ENCODE measurements at regions not wholly inside any gene's neighbourhood (a gene's known extent, or its start where the extent isn't known, plus 50 kb on each side); places are given as distances from the start of the nearest gene placed in this dataset.

DNA sequence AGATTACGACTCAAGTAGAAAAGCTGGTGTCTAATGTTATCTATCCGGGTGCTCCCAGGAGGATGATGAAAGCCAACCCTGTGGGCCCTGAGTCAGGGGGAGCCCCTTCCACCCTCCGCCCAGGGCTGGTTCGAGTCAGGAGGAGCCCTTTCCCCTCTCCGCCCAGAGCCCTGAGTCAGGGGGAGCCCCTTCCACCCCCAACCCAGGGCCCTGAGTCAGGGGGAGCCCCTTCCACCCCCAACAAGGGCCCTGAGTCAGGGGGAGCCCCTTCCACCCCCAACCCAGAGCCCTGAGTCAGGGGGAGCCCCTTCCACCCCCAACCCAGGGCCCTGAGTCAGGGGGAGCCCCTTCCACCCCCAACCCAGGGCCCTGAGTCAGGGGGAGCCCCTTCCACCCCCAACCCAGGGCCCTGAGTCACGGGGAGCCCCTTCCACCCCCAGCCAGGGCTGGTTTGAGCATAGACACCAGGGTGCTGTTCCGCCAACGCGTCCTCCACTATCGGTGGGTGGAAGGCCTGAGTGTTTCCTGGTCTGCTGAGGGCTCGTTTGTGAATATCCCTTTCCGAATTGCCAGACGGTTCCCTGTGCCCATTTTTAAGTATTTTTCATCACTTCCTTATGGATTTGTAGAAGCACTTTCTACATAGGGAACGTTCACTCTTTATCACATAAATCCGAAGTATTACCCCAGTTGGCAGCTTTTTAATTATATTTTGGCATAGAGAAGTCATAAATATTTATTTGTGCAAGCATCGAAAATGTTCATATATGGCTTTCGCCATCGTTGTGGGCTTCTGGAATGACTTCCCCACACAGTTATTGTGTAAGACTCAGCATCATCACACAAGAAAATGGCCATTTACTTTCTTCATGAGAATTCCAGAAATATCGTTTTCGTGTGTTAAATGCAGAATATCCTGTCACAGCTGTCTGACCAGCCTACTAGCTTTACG is 380.6 kb downstream of the BRD1 start:
- POLR2A ChIA-PET (ENCODE audit: unreplicated experiment): no interaction called here
- CTCF ChIA-PET: no interaction called here
- no peak for ATAC-seq
- H3K79me2 ChIP-seq (ENCODE audit: low read length): no peaks in the 10 kb centered on the region
- no peaks in the 10 kb centered on the region for H4K20me1 ChIP-seq (ENCODE audit: low read length)
- no TSS peak for BruUV-seq (replicated peaks)
- H3K36me3 ChIP-seq (ENCODE audit: low read depth, low read length): no peaks in the 10 kb centered on the region
- TF ChIP-seq, protein P1, sequence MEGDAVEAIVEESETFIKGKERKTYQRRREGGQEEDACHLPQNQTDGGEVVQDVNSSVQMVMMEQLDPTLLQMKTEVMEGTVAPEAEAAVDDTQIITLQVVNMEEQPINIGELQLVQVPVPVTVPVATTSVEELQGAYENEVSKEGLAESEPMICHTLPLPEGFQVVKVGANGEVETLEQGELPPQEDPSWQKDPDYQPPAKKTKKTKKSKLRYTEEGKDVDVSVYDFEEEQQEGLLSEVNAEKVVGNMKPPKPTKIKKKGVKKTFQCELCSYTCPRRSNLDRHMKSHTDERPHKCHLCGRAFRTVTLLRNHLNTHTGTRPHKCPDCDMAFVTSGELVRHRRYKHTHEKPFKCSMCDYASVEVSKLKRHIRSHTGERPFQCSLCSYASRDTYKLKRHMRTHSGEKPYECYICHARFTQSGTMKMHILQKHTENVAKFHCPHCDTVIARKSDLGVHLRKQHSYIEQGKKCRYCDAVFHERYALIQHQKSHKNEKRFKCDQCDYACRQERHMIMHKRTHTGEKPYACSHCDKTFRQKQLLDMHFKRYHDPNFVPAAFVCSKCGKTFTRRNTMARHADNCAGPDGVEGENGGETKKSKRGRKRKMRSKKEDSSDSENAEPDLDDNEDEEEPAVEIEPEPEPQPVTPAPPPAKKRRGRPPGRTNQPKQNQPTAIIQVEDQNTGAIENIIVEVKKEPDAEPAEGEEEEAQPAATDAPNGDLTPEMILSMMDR (conservative IDR thresholded peaks at IDR 0.05; ENCODE audit: low read depth, low read length): no peak
- no peak for TF ChIP-seq EZH2 (IDR thresholded peaks at IDR 0.05; ENCODE audit: low read length, unreplicated experiment)
- no peak for TF ChIP-seq EZH2phosphoT487 (IDR thresholded peaks at IDR 0.05; ENCODE audit: borderline replicate concordance, low read length)
- DNase-seq: no peak
- H3K4me3 ChIP-seq (ENCODE audit: low read length): no peak overlapping the region
- no peak overlapping the region for H3K4me2 ChIP-seq (ENCODE audit: low read length)
- H2AFZ ChIP-seq (ENCODE audit: low read length): no peak overlapping the region
- H3K9ac ChIP-seq (ENCODE audit: low read length): no peak overlapping the region
- intact Hi-C loops (cut with micrococcal nuclease): no loop called here
- no peaks in the 10 kb centered on the region for H3K9me2 ChIP-seq (replicated peaks; ENCODE audit: low read length)
- no peaks in the 10 kb centered on the region for H3K9me3 ChIP-seq (ENCODE audit: low read length)
- H3K4me1 ChIP-seq (ENCODE audit: insufficient read depth, low read length): no peaks in the 10 kb centered on the region
- H3K27ac ChIP-seq (ENCODE audit: low read length): no peak overlapping the region
- no peaks in the 10 kb centered on the region for H3F3A ChIP-seq (ENCODE audit: low read length, unreplicated experiment)
- H3K27me3 ChIP-seq (ENCODE audit: low read length): peaks cover 60% of the 10 kb centered on the region

DNA sequence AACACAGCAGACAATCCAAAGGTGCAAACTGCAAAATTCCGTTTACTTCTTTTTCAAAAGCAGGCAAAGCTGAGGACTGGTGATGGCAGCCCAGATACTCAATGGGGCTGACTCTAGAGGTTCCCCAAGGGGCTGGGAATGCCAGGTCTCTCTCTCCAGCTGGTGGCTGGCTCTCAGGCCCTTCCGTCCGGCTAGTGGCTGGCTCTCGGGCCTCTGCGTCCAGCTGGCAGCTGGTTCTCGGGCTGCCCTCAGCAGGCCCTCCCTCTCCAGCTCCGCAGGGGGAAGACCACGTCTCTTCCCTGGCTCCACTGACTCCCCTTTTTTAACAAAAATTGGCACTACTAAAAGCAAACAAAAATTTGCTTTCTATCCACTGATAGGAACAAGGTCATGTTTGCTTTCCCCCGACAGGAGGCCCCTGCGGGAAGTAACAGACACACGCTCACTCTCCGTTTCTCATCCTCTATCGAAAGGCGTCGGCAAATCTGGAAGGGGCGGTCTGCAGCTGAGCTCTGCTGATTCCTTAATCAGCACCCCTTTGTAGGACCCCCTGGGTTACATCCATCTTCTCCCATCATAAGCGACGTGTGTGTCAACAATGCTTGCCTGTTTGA is 381.4 kb downstream of the BRD1 start:
- Histone ChIP-seq H3K4me1 (ENCODE audit: insufficient read depth, low read length) (no peaks in the 10 kb centered on the region), H3K79me2 (ENCODE audit: low read length) (no peaks in the 10 kb centered on the region), H3K36me3 (ENCODE audit: low read depth, low read length) (no peaks in the 10 kb centered on the region), H3K27me3 (ENCODE audit: low read length) (peaks cover 67% of the 10 kb centered on the region), H3F3A (ENCODE audit: low read length, unreplicated experiment) (no peaks in the 10 kb centered on the region), H3K9me3 (ENCODE audit: low read length) (no peaks in the 10 kb centered on the region), H3K4me3 (ENCODE audit: low read length) (no peak overlapping the region), H3K27ac (ENCODE audit: low read length) (no peak overlapping the region), H3K4me2 (ENCODE audit: low read length) (no peak overlapping the region), H3K9ac (ENCODE audit: low read length) (no peak overlapping the region), H3K9me2 (replicated peaks; ENCODE audit: low read length) (no peaks in the 10 kb centered on the region), H2AFZ (ENCODE audit: low read length) (no peak overlapping the region), H4K20me1 (ENCODE audit: low read length) (no peaks in the 10 kb centered on the region)
- no TSS peak for BruUV-seq (replicated peaks)
- CTCF ChIA-PET: no interaction called here
- DNase-seq (no peak), ATAC-seq (no peak)
- TF ChIP-seq EZH2 (IDR thresholded peaks at IDR 0.05; ENCODE audit: low read length, unreplicated experiment) (no peak), EZH2phosphoT487 (IDR thresholded peaks at IDR 0.05; ENCODE audit: borderline replicate concordance, low read length) (no peak)
- TF ChIP-seq, protein P1 (conservative IDR thresholded peaks at IDR 0.05; ENCODE audit: low read depth, low read length): no peak
- intact Hi-C loops (cut with micrococcal nuclease): no loop called here
- POLR2A ChIA-PET (ENCODE audit: unreplicated experiment): no interaction called here

DNA sequence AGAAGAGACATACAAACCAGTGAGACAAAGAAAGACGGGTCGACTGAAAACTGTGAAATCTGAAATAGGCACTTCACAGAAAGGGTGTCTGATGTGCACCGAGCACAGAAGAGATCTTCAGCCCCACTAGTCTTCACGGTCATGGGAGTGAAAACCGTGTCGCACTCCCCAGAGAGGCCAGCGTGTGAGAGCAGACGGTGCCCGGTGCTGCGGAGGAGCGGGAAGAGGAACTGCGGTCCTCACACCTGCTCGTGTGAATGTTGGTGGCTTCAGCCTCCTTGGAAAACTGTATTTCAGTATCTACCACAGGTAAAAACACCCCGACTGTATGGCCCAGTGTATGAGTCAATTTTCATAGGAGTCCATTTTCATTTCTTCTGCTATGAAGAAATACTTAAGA is 382.9 kb downstream of the BRD1 start:
- Histone ChIP-seq H3K9me2 (replicated peaks; ENCODE audit: low read length) (no peaks in the 10 kb centered on the region), H3K27ac (ENCODE audit: low read length) (no peak overlapping the region), H3K9ac (ENCODE audit: low read length) (no peak overlapping the region), H3K4me2 (ENCODE audit: low read length) (no peak overlapping the region), H2AFZ (ENCODE audit: low read length) (no peak overlapping the region), H3F3A (ENCODE audit: low read length, unreplicated experiment) (no peaks in the 10 kb centered on the region), H4K20me1 (ENCODE audit: low read length) (no peaks in the 10 kb centered on the region), H3K4me3 (ENCODE audit: low read length) (no peak overlapping the region), H3K36me3 (ENCODE audit: low read depth, low read length) (no peaks in the 10 kb centered on the region), H3K27me3 (ENCODE audit: low read length) (peaks cover 82% of the 10 kb centered on the region), H3K79me2 (ENCODE audit: low read length) (no peaks in the 10 kb centered on the region), H3K9me3 (ENCODE audit: low read length) (no peaks in the 10 kb centered on the region), H3K4me1 (ENCODE audit: insufficient read depth, low read length) (no peaks in the 10 kb centered on the region)
- POLR2A ChIA-PET (ENCODE audit: unreplicated experiment): no interaction called here
- DNase-seq (no peak), ATAC-seq (no peak)
- BruUV-seq (replicated peaks): no TSS peak
- CTCF ChIA-PET: no interaction called here
- TF ChIP-seq, protein P1 (conservative IDR thresholded peaks at IDR 0.05; ENCODE audit: low read depth, low read length): no peak
- TF ChIP-seq EZH2phosphoT487 (IDR thresholded peaks at IDR 0.05; ENCODE audit: borderline replicate concordance, low read length) (no peak), EZH2 (IDR thresholded peaks at IDR 0.05; ENCODE audit: low read length, unreplicated experiment) (no peak)
- intact Hi-C loops (cut with micrococcal nuclease): no loop called here

Data from PC-3 (cell line).